BJ (cell line): ENCODE measurements at regions not wholly inside any gene's neighbourhood (a gene's known extent, or its start where the extent isn't known, plus 50 kb on each side); places are given as distances from the start of the nearest gene placed in this dataset.

Source experiments
- CTCF ChIA-PET: fragments of 350-600 bp; formaldehyde crosslinking; extraction: SDS; loops from one replicate; lab custom pipeline; 2021; ENCODE audit warnings: antibody characterized with exemption, inconsistent platforms; lab: Yijun Ruan, JAX
- POLR2A ChIA-PET: fragments of 300-600 bp; sonication (Branson Sonifier 250); formaldehyde crosslinking; extraction: SDS; loops from one replicate; lab custom pipeline; 2021; ENCODE audit warnings: antibody characterized with exemption; lab: Charles Lee
- DNase-seq: peaks from one replicate; pipeline ENCODE4 v3.0.0-alpha.2; 2011; ENCODE audit warnings: low read depth
- H3K27me3 ChIP-seq: 2 replicates; pipeline ENCODE4 v1.6.0; 2011; ENCODE audit warnings: low read length; ENCODE audit not compliant: control insufficient read depth, insufficient read depth
- H3K36me3 ChIP-seq: 2 replicates; pipeline ENCODE4 v1.5.1; 2011; ENCODE audit warnings: low read length; ENCODE audit not compliant: control insufficient read depth, insufficient read depth
- H3K4me3 ChIP-seq: 2 replicates; pipeline ENCODE4 v1.5.1; 2011; ENCODE audit warnings: low read depth, mild to moderate bottlenecking, control low read depth, low read length
- CTCF ChIP-seq: IDR thresholded peaks from 2 replicates; pipeline ENCODE4 v1.5.1; 2011; ENCODE audit warnings: low read depth, mild to moderate bottlenecking, control low read depth, inconsistent platforms, low read length, moderate library complexity; ENCODE audit not compliant: insufficient read depth

GRCh38 chr11:116427337-116427902, 345.4 kb downstream of the BUD13 start:
- ChIA-PET POLR2A (no interaction called here), CTCF (interaction anchor here (1.4 kb wide), 1 partner anchor 72 kb away, joined by 3 read pairs; no protein-coding TSS in a partner anchor)
- Histone ChIP-seq H3K27me3 (no peaks in the 10 kb centered on the region), H3K36me3 (no peaks in the 10 kb centered on the region), H3K4me3 (no peak overlapping the region)
- DNase-seq, result no peak
- TF ChIP-seq CTCF, result no peak

GRCh38 chr11:116426761-116427160, 346.0 kb downstream of the BUD13 start:
- Histone ChIP-seq H3K4me3 (no peak overlapping the region), H3K36me3 (no peaks in the 10 kb centered on the region), H3K27me3 (no peaks in the 10 kb centered on the region)
- CTCF ChIA-PET, result interaction anchor here (1.4 kb wide), 1 partner anchor 72 kb away, joined by 3 read pairs; no protein-coding TSS in a partner anchor
- TF ChIP-seq CTCF, result no peak
- POLR2A ChIA-PET, result no interaction called here
- DNase-seq, result no peak

GRCh38 chr11:116424615-116425261, 348.0 kb downstream of the BUD13 start:
- Histone ChIP-seq H3K36me3 (no peaks in the 10 kb centered on the region), H3K27me3 (no peaks in the 10 kb centered on the region), H3K4me3 (no peak overlapping the region)
- POLR2A ChIA-PET, result no interaction called here
- no peak for TF ChIP-seq CTCF
- no peak for DNase-seq
- CTCF ChIA-PET, result no interaction called here

GRCh38 chr11:116422956-116423600, 349.7 kb downstream of the BUD13 start:
- no peak for TF ChIP-seq CTCF
- H3K36me3 ChIP-seq, result no peaks in the 10 kb centered on the region
- no peak for DNase-seq
- ChIA-PET POLR2A (no interaction called here), CTCF (no interaction called here)
- no peak overlapping the region for H3K4me3 ChIP-seq
- H3K27me3 ChIP-seq, result no peaks in the 10 kb centered on the region

- POLR2A ChIA-PET, result no interaction called here
- Histone ChIP-seq H3K36me3 (no peaks in the 10 kb centered on the region), H3K27me3 (no peaks in the 10 kb centered on the region), H3K4me3 (no peak overlapping the region)
- TF ChIP-seq CTCF, result no peak
- no peak for DNase-seq
- CTCF ChIA-PET, result no interaction called here
These were observed 350.2 kb downstream of the BUD13 start for GRCh38 chr11:116422556-116422955.
